ENCODE measurements at regions not wholly inside any gene's neighbourhood (a gene's known extent, or its start where the extent isn't known, plus 50 kb on each side); places are given as distances from the start of the nearest gene placed in this dataset.

DNA sequence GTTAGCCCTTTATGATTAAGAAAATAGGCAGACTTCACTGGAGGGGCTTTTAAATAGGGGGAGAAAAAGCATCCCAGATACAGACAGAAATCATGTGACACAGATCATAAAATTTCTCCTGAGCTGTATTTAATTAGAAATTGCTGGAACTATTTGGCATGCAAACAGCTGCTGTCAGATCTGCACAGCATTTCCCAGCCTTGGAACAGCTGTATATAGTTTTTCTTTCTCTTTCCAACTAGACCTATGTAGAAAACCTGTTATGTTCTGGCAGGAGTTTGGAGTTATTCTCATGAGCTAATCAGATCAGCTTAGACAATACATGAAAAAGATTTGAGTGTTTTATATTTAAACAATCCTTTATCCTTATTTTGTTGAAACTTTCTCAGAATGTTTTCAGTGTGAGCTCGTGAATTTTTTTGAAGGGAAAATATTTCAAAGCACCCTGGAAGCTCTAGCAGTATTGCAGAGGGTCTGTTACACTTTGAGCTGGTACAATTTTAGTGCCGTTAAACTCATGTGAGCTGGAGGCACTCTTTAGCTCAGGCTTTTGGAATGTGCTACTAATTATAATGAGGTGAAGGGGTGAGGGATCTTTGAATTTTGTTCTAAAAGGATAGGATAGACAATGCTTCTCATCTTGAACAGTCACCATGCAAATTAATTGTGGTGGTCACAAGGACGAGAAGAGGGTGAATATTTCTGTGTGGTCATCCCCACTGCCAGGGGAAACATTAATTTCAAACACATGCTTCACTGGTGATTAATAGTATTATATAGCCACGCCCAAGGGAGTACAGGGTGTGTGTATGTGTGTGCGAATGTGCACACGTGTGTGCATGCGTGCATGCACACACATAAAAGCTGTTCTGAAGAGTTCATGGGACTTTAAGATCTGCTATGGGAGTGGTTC, 239.4 kb upstream of the FBXL7 start:
- TF ChIP-seq, protein P1, sequence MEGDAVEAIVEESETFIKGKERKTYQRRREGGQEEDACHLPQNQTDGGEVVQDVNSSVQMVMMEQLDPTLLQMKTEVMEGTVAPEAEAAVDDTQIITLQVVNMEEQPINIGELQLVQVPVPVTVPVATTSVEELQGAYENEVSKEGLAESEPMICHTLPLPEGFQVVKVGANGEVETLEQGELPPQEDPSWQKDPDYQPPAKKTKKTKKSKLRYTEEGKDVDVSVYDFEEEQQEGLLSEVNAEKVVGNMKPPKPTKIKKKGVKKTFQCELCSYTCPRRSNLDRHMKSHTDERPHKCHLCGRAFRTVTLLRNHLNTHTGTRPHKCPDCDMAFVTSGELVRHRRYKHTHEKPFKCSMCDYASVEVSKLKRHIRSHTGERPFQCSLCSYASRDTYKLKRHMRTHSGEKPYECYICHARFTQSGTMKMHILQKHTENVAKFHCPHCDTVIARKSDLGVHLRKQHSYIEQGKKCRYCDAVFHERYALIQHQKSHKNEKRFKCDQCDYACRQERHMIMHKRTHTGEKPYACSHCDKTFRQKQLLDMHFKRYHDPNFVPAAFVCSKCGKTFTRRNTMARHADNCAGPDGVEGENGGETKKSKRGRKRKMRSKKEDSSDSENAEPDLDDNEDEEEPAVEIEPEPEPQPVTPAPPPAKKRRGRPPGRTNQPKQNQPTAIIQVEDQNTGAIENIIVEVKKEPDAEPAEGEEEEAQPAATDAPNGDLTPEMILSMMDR (IDR thresholded peaks at IDR 0.05) = no peak
- TF ChIP-seq POLR2AphosphoS5 (IDR thresholded peaks at IDR 0.05) (no peak), POLR2A (IDR thresholded peaks at IDR 0.05) (no peak), EP300 (IDR thresholded peaks at IDR 0.05) (no peak)

All from upper lobe of left lung (tissue), 4 donors.